NCI-H1436 (cell line): ENCODE measurements at regions not wholly inside any gene's neighbourhood (a gene's known extent, or its start where the extent isn't known, plus 50 kb on each side); places are given as distances from the start of the nearest gene placed in this dataset.
"Not testable (repeated sequence)": the region's sequence is repeated elsewhere in the genome, so short reads cannot be mapped to it uniquely, and the experiment has no call there.

Experiments
- DNase-seq: peaks from one replicate; lab custom pipeline; 2025; lab: John Stamatoyannopoulos, UW

DNA sequence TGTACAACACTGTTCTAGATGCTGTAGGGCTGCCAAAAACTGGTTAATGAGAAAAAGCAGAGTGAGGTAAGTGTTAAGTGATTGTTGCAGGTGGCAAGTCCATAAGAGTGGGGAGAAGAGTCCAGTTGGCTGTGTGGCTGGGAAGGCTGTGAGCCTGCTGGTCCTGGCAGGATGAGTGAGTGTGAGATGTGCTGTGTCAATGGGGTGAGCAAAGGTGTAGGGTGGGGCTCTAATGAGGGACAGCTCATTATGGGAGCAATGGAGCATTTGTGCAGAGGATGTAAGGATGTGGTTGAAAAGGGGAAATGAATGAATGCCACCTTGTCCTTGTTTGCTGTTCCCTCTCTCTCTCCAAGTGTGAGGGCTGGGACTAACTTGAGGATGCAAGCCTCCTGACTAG, 145.3 kb upstream of the ROPN1 start:
- no peak for DNase-seq

DNA sequence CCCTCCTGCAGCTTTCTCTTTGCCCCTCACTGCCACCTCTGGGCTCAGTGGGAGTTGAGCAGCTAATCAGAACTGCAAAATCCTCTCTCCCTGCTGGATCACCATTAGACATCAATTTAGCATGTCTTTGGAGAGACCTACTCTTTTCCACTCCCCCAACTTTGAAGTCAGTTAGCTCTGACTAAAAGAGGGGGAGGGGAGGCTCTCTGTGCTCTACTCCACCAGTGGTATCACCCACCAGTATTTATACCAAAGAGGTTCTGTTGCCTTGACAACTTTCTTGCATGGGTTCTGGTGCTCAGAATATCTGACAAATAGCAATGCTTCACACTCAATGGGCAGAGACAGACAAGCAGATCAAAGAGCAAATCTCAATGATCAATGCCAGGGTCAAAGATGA, 146.2 kb upstream of the ROPN1 start:
- no peak for DNase-seq

DNA sequence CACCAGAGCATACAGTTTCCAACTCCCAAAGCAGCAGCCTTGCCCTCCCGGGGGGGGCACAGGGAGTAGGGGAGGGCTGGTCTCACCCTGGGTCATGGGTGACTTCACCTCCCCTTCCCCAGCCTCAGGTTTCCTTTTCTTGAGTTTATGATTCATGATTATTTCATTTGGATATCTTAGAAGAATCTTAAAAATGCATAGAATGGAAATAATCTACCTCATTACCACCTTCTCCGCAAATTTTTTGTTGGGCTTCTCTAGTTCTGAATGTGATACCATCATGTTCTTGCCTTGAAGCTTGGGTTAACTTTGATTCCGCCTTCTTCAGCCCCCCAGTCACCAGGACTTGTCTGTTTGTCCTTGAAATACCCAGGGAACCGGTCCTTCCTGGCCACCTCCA, 148.8 kb upstream of the ROPN1 start:
- DNase-seq, result no peak

DNA sequence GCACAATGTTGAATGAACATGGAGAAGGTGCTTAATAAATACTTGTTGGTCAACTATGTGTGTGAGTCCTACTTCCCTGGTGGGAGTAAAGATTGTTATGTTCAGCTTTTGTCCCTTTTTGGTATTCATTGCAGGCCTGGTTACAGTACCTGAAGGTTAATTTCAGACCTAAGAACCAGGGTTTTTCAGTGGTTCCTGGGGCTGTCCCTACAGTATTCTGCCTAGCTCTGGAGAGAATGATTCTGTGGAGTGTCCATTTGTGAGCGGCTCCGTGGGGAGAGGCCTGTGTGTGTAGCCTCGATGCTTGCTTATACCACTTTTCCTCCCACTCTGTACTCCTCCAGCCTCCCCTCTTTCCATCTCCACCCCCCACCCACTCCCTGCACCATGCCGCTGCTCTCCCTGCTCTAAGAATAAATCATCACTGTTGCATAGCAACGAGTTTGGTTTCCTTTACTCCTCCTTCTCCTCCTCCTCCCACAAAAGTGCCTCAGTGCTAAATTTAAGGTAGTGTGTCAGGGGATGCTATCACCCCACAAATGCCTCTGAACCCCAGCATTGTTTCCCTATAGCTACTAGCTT, 150.6 kb upstream of the ROPN1 start:
- no peak for DNase-seq

DNA sequence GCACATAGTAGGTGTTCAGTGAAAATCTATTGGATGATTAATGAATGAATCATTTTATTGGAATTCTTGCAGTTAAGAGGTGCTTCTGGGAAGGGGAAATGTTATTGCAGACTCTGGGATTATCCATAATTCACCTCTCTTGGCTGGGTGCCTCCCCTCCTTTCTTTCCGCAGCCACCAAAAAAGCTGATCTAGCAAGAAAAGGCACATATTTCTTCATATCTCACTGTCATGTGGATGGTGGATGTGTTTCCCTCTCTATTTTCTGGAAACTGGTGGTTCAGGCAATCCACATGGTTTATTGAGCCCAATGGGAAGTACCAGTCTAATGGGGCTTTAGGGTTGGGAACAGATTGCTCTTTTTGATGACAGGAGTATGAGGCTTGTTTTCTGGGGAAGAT, 151.1 kb upstream of the ROPN1 start:
- no peak for DNase-seq

DNA sequence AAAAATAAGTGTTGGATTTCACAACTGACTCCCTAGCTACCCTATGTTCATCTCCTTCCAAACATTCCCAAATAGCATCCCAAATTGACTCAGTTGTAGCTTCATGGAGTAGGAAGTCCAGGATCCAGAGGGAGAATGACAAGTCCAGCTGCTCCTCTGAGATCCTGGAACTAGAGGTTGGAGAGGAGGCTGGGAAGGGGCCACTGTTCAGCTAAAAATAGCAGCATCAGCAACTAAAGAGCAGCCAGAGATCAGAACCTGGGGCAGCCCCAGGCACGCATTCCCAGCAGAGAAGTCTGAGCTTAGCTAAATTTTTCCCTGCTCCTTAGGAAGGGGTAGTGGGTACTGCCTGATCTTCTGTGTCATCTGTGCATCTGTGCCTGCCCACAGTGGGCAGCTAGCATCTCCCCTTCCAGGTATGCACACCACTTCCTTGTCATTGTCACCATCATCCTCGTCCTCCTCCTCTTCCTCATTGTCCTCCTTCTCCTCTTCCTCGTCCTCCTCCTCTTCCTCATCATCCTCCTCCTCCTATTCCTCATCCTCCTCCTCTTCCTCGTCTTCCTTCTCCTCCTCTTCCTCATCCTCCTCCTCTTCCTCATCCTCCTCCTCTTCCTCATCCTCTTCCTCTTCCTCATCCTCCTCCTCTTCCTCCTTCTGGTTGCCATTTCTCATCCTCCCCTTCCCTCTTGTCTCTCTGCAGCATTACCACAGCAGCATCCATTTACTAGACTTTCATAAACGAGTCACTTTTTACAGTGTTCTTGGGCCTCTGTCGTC, 152.3 kb upstream of the ROPN1 start:
- DNase-seq, result no peak

DNA sequence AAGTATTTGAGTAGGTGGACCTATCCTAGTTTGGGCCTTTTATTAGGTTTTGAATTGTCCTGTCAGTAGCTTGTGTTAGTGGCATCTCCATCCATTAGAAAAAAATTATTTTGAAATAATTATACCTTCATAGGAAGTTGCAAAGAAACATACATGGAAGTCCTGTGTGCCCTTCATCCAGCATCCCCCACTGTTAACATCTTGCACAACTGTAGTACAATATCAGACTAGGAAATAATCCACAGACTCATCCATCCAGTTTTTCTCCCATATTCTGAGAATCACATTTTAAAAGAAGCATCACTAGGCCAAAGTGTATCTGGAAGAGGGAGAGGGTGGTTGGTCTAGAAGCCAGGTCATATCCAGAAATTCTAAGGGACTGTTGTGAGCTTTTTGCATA, 155.5 kb upstream of the ROPN1 start:
- DNase-seq, result no peak

DNA sequence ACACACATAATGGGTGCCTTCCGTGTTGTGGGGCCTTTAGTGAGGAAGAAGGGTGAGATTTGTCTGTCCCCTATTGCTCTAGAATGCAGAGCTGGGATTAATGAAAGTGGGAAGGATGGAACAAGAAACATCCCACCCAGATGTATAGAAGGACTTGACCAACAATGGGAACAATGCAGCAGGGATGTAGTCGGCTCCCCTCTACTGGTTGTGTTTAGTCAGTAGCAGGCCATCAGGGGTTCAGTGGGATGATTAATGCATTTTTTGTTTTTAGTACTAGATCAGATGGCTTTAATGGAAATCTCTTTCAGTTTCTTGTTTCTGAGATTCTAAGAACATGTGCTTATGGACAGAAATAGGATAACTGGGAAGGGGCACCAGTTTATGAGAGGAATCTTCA, 156.0 kb upstream of the ROPN1 start:
- DNase-seq, result no peak

DNA sequence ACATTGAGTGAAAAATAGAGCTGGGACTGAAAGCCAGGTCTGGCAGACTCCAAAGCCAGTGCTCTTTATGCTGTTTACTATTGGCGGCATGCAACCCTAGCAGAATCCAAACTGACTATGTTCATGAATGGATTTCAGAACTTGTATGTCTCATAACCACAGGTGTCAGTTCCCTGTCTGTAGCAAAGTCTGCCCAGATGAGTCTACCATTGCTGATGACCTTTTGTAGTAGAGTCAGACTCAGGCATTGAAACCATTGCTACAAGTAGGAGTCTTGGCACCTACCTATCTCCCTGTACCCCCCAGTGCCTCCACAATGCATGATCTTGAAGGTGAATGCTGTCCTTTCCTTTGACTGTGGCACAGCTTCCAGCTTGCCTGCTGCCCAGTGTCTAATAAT, 157.2 kb upstream of the ROPN1 start:
- DNase-seq, result no peak

DNA sequence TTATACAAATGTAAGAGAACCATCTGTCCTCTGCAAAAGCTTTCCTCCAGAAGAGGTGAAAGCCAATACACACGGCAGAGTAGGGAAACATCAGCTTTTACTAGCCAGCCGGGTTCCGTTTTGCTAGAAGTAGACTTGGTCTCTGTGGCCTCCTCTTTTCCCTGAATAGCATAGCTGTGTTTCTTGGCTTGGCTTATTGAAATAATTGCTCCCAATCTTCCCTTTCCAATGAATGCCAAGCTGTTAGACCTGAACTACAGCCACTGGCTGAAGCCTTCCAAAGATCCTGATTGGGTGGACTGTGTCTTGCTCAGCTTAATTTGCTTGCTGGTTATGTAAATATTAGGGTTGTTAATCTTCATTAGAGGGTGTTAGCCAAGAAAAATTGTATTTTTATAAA, 157.8 kb upstream of the ROPN1 start:
- DNase-seq, result no peak

DNA sequence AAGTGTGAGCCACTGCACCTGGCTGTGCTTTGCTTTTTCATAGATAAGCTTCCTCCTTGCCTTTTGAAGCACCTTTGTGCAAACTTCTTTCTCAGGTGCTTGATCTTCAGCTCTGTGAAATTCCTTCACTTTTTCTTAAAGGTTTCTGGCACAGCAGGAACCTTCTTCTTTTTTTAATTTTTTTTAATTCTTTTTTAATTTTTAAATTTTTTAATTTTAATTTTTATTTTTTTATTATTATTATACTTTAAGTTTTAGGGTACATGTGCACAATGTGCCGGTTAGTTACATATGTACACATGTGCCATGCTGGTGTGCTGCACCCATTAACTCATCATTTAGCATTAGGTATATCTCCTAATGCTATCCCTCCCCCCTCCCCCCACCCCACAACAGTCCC, 161.0 kb upstream of the ROPN1 start:
- DNase-seq, result not testable (repeated sequence)

DNA sequence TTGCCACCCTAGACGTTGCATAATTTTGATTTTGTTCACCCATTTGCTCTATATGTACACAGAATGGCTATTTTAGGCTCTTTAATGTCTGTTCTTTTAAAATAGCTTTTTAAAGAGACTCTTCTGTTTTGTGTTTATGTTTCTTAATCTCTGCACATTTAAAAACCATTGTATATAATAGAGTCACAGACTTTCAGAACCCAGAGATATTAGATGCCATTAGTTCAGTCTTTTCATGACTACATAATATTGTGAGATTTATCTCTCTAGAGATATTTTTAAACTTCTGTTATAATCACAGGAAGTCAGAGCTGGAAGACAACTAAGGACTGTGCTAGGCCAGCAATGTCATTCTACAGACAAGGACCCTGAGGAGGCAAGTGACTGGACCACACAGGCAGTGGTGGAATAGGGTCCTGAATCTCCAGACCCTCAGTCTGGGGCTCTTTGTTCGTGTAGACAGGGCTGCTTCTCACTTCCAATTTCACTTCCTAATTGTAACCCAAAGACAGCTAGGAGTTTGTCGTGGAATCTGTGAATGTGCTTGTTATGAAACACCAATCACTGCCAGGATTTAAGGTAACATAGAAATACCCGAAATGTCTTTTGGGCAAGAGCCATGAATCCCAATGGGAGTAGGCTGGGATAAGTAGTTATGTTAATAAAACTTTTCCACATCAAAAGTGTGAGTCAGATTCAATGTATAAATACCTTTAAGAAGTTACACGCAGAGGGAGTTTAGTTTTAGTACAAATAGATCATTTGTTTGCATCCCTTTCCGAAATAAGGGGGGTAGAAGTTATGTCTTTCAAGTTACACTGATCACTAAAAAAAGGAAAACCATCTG, 165.2 kb upstream of the ROPN1 start:
- no peak for DNase-seq

DNA sequence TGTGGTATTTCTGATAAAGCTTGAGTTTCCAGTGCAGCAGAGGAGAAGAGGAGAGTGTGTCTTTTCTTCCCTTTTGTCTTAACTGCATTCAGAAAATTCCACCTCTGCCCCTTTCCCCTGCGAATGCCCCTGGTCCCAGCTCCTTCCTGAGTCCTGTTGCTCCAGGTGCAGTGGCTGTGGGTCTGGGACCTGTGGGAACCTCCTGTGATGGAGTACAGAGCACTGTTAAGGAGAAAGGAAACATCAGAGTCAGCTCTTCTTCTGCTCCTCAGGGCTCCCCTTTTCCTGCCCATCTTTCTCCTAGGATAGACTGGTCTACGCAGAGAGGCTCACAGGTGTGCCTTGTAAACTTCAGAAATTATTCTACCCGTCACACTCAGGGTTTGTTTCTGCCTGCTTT, 165.8 kb upstream of the ROPN1 start:
- no peak for DNase-seq

DNA sequence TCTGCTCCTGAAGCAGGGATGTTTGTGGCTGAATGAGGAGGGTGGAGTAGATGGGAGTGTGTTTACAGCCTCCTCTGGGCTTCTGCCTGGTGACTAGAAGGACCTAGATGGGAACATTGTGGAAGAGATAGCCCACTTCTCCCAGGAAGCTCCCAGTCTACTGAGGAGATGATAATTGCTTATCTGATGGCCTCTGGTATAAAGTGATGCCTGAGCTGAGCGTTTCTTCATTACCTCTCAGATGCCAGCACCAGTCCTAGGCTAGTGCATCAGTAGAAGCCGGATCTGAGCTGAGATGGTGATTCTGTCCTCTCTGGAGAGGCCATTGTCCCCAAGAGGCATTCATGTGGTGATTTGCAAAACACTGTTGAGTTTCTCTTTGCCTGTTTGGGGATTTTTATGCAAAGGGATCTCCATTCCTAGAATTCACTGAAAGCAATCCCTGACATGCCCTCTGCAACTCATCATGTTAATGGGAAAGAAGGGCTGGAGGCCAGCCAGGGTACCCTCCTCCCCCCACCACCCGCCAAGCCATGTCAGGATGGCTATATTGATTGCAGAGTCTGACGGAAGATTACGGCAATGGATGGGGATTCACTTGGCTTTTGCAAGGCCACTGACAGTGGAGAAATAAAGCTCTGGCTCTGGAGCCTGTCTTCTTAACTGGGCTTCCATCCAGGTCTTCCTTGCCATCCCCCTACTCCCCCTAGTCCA, 166.4 kb upstream of the ROPN1 start:
- DNase-seq, result no peak

DNA sequence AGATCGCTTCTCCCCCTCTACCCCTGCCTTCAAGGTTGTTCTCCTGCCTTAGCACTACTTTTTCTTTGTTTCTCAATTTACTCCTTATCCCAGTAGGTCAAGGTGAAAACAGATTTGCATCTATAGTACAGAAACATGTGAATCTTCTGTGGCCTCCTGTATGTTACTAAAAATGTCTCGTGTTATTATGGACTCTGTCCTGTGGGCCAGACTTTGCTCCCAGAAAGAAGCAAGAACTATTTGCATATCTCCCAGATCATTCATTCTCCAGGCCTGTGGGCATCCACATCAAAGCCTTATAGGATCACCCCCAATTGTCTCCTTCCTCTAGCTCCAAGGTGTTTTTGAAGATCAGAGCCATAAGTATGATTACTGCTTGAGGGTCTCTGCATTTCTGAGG, 169.5 kb upstream of the ROPN1 start:
- no peak for DNase-seq

DNA sequence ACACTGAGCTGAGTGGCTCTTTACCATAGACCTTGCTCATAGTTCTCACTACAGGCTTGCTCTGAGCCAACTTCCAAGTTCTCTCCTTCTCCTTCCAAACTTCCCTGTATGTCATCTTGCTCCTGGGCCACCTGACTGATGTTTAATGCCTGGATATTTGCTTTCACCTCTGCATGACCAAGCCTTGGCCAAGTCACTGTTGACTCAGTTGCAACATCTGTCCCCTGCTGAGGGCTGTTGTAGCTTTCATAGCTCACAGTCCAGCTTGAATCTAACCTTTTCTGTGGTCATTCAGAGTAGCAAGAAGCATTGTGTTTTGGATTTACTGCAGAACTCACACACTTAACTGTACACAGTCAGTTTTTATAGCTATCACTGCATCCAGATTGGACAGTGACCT, 171.8 kb upstream of the ROPN1 start:
- DNase-seq, result no peak

DNA sequence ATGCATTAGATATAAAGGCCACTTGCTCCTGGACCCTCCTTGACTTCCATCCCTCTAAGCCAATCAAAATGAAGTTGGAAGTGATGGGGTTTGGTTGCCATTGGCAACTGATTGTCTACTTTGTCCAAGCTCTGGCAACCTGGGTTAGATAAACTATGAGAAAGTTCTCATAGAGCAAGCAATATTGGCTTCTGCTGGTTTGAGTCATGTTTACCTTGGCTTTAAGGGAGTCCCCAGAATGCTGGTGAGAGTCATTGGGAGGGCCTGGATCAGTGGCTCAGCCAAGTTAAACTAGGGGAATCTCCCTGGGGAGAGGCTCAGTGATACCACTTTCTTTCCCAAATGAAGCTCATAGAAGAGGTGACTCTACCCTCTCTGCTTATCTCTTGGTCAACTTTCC, 176.3 kb upstream of the ROPN1 start:
- DNase-seq, result no peak

DNA sequence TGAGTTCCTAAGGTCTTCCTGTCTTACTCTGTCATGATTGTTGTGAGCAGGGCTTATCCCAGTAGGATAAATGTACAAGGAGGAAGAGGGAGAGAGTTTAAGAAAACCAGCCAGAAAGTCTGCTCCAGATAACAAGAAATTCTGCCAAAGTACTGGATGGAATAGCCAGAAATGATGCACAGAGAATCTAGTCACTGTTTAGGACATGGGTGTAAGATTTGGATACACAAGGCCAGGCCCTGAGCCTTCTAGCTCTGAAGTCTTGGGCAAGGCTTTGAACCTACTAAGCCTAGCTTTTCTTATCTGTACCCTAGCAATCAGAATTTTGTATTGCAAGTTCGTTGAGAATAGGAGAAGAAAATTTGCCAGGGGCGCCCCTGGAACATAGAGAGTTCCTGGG, 180.4 kb upstream of the ROPN1 start:
- no peak for DNase-seq

DNA sequence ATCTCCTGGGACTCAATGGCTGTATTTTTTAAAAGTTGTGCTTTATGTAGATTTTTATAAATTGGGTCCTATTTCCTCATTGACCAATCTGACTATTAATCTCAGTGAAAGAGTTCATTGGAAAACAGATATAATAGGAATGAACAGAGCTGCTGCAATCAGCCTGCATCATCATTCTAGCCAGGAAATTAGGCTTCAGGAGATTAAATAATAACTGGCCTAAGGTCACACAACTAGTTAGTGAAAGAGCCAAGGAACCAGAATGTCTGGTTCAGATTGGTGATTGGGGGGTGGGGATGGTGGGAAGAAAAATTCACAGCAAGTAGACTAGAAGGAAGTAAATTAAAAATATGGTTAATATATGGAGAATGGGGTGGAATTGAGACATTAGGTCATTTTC, 180.9 kb upstream of the ROPN1 start:
- no peak for DNase-seq

DNA sequence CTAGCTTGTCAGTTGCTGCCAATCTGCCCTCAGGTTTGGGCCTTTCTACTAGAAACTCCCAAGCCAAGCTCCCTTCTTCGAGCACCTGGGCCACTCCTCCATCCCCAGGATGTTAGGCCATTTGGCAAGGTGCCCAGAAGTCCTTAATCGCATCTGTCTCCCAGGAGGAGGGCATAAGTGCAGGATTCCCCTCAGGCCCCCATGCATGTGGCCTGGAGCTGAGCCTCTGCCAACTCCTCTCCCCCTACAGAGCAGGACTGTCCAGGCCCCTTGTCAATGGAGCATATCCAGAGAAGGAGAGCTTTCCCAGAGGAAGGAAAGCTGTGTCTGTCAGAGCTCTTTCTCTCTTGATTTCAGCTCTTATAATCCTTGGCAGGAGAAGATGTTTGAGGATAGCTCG, 182.6 kb upstream of the ROPN1 start:
- DNase-seq, result peak; percentile 79

DNA sequence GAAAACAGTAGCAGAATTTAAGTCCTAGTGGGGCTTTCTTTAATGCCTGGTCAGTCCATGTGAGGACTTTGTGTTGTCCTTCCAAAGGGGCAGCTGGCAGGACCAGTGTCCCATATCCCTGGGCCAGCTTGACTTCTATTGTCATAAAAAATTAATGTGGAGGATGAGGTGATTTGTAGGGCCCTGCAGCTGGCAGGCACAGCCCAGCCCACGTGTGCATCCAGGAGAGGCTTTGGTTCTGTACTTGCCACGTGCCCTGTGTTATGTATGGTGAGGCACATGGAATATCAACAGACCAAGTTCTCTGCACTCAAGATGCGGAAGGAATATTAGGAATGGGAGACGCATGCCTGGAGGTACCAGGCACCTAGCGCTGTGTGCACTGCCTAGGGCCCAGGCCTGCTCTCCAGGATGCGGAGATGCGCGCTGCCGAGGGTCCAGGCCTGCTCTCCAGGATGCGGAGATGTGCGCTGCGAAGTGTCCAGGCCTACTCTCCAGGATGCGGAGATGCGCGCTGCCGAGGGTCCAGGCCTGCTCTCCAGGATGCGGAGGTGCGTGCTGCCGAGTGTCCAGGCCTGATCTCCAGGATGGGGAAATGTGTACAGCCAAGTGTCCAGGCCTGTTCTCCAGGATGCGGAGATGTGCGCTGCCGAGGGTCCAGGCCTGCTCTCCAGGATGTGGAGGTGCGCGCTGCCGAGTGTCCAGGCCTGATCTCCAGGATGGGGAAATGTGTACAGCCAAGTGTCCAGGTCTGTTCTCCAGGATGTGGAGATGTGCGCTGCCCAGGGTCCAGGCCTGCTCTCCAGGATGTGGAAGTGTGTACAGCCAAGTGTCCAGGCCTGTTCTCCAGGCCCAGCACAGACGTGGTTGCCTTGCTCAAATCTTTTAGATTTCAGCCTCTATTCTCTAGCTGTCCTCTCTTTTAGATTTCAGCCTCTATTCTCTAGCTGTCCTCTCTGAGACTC, 183.3 kb upstream of the ROPN1 start:
- no peak for DNase-seq
